ENCODE measurements at regions not wholly inside any gene's neighbourhood (a gene's known extent, or its start where the extent isn't known, plus 50 kb on each side); places are given as distances from the start of the nearest gene placed in this dataset.
"Not testable (repeated sequence)": the region's sequence is repeated elsewhere in the genome, so short reads cannot be mapped to it uniquely, and the experiment has no call there.

DNA sequence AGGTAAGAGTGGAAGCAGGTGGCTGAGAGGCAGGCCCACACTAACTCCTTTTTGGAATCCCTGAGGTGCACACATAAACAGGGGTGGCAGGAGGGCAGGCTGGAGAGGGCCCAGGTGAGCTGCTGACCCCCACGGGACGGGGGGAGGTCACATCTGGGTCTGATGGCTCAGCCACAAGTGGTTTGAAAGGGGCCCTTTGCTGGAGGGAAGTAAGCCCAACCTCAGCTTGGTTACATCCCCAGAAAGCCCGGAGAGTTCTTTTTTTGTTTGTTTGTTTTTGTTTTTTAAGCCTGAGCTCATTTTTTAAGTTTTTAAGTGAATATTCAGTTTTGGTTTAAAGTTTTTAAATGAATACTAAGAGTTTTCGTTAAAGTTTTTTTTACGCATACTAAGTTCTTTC is 72.8 kb upstream of the CUX1 start:
- DNase-seq, result no peak

DNA sequence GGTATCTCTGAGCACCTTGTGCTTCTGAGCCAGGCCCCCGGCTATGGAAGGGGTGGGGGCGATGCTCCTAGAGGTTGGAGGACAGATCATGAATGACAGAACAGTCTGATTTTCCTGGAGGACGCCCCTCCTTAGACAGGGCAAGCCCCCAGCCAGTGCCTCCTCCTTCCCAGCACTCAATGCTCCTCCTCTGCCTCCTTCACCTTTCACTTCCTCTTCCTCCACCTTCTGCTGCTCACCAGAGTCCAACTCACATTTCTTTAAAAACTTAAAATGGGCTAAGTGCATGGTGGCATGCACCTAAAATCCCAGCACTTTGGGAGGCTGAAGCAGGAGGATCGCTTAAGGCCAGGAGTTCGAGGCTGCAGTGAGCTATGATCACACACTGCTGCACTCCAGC is 71.1 kb upstream of the CUX1 start:
- DNase-seq, result no peak

DNA sequence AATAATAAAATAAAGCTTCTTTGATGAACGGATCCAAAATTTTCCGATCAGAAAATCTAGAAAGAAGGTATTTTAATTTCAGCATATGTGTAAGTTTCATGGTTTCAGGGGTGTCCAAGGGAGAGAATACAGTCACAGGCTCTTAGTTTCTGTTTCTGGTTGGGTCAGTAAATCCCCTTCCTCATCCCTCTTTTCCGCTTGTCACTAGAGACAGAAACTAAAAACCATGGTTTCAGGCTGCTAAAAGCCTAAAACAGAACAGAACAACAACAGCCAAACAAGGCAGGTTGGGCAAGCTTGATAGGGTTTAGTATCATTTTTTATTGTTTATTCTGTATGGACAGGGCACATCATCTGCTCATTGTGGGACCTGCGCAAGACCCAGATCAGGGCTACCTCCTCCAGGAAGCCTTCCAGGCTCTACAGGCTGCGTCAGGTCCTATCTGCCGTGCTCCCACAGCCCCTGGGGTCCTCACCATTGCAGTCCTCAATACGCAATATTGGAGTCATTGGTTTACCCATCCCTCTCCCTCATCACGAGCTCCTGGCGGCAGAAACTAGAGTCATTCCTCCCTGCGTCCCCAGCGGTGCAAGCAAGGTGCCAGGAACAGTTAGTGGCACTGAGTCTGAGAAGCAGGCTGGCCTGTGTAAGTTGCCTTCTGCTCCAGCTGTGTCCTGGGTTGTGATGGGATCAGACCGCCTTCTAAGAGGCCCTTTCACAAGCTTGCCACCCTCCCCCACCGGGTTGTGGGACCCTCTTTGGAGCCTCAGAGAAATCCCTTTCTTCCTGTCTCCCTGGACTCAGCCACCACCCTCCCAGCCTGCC is 70.2 kb upstream of the CUX1 start:
- no peak for DNase-seq

DNA sequence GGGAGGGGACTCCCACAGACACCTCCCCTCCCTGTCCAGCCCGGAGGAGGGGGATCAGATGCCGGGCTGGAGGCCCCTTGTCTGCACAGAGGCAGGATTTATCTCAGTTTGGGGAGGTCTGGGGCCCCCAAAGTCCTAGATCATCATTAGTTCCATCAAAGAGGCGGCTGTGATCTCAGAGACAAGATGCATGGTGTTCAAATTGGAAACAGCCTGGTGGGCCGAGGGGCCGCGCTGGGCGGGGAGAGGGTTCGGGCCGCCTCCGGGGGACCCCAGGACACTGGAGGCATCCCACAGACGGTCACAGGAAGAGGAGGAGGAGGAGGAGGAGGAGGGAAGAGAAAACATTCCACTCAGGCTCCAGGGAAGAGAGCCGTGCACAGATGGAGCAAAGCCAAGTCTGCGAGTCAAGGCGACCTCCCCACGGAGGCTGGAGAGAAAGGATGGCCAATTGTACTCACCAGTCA is 69.5 kb upstream of the CUX1 start:
- DNase-seq, result no peak

DNA sequence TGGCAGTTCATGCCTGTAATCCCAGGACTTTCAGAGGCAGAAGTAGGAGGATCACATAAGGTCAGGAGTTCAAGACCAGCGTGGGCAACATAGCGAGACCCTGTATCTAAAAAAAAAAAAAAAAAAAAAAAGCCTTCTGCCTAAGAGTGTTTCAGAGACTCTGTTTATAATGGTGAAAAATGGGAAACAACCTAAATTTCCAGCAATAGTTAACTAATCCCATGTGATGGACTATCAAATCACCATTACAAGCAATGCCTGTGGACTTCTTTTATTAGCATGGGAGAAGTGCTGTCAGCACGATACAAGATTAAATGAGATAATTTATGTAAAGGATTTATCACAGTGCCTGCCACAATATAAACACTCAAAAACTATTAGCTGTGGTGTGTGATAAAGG is 67.5 kb upstream of the CUX1 start:
- DNase-seq, result no peak

DNA sequence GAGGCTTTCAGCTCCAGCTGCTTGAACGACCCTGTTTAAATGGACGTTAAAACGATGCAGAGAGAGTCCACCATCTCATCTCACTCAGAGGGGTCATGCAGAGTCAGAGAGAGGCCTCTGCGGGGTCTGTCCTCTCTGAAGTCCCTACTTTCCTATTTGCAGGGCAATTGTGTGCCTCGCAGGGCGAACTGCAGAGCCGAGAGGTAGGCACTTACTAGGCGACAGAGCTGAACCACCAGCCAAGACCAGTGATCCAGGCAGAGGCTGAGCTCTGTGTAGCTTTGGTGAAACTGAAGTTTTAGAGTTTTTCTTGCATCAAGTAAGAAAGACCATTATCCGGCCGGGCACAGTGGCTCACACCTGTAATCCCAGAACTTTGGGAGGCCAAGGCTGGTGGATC is 64.1 kb upstream of the CUX1 start:
- DNase-seq, result no peak

DNA sequence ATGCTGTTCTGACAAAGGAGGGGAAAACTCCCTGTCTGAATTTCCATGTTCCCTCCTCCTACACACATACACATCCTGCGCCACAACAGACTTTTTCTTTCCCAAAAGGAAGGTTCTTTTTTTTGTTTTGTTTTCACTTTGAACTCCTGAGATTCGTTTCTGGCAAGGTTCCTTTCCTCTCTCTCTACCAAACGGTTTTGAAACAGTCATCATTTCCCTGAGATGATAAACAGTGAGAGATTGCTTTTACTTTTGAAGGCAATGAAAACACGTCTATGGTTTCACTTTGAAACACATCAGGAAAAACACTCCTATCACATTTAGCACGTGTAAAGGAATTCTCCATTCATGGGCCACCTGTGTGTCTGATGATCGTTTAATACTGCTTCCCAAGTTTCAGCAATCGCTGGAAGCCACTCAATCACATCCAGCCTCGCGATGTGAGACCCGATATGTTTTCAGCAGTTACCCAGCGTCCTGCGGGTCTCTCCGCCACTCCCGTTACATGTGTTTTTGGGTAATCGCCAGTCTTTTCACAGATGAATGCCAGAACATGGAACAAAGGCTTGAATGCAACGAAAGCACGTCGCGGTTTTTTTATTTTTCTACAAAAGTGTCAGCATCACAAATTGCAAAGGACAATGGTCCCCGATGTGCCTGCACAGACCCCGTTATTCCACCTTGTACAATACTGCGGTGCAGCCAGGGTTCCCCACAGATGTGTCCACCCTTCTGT is 62.8 kb upstream of the CUX1 start:
- DNase-seq, result no peak

DNA sequence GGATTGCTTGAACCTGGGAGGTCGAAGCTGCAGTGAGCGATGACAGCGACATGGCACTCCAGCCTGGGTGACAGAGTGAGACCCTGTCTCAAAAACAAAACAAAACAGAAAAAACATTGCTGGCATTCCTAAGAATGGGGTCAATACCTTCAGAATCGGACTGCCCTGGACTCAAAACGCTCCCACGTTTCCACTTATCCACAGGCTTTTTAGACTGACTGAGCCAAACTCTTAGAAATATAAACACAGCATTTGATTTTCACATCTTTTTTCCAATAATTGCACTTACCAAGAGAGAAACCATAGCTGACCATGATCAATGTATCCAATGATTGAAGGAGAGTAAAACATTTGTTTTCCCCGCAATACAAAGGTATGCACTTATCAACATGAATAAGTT is 59.5 kb upstream of the CUX1 start:
- no peak for DNase-seq

DNA sequence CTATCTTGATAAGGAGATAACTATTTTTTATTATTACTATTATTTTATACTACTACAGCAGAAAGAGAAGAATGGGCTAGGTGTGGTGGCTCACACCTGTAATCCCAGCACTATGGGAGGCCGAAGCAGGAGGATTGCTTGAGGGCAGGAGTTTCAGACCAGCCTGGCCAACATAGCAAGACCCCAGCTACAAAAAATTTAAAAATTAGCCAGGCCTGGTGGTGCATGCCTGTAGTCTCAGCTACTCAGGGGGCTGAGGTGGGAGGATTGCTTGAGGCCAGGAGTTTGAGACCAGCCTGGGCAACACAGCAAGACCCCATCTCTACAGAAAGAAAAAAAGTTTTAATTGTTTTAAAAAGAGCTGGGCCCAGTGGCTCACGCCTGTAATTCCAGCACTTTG is 58.9 kb upstream of the CUX1 start:
- not testable (repeated sequence) for DNase-seq

DNA sequence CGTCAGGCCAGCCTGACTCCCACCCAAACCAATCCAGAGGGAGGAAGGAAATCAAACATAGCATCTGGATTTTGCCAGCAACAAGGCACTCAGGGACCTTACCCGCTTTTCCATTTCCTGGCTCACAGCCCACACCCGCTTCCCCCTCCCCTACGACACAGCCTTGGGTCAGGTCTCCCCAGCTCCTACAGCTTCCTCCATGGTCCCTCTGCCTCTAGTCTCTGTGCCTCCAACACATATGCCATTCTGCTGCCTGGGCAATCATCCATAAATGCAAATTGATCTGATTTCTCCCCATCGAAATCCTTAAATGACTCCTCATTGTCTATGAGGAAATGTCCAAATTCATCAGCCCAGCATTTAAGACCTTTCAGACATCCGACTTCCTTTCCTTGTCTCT is 53.2 kb upstream of the CUX1 start:
- no peak for DNase-seq

DNA sequence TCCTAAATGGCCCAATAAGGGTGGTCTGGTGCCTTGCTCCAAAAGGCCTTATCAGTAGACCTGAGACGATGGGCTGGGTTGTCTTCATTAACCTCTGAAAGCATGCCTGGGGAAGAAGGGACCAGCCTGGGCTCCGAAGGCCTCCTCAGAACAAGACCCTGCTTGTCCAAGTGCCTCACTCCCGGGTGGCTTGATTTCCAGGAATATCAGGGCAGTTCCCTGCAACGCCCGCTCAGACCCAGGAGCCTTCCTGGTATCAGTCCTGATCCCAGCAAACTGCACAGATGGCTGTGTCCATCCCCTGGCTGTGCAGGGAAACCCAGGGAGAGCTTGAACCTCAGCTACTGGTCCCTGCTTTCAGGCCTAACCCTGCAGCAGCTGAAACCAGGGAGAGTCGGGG is 49.9 kb upstream of the CUX1 start:
- DNase-seq, result no peak
